GM12878 (cell line): ENCODE measurements at regions not wholly inside any gene's neighbourhood (a gene's known extent, or its start where the extent isn't known, plus 50 kb on each side); places are given as distances from the start of the nearest gene placed in this dataset.

Source experiments
- ATF7 ChIP-seq: fragments of 450-650 bp; IDR thresholded peaks from 2 replicates; pipeline ENCODE4 v1.6.1; 2016; ENCODE audit warnings: low read depth, mild to moderate bottlenecking
- BCL11A ChIP-seq: IDR thresholded peaks from 2 replicates; pipeline ENCODE4 v1.6.1; 2011; ENCODE audit warnings: low read depth, low read length
- BCL3 ChIP-seq: IDR thresholded peaks from 2 replicates; pipeline ENCODE4 v1.6.1; 2011; ENCODE audit warnings: borderline replicate concordance, low read depth, mild to moderate bottlenecking, moderate library complexity, low read length; ENCODE audit not compliant: insufficient read depth, poor library complexity, severe bottlenecking
- BCLAF1 ChIP-seq: fragments of 450-650 bp; IDR thresholded peaks from 2 replicates; pipeline ENCODE4 v1.6.1; 2017; ENCODE audit warnings: antibody characterized with exemption, mild to moderate bottlenecking, moderate library complexity
- CEBPB ChIP-seq, 2 experiments: fragments of 150-350 bp in 1 of 2; IDR thresholded peaks; 2 replicates each; pipeline ENCODE4 v1.6.1; 2012 to 2014; ENCODE audit warnings: low read depth in 2 of 2, low read length in 2 of 2, borderline replicate concordance in 1 of 2, inconsistent platforms in 1 of 2
- DPF2 ChIP-seq: fragments of 450-650 bp; IDR thresholded peaks from 2 replicates; pipeline ENCODE4 v1.6.1; 2017; ENCODE audit warnings: mild to moderate bottlenecking
- EP300 ChIP-seq, 2 experiments: fragments of 150-350 bp in 1 of 2; IDR thresholded peaks; 2 replicates each; pipeline ENCODE4 v1.6.1; 2011 to 2012; ENCODE audit warnings: low read depth in 2 of 2, low read length in 2 of 2, borderline replicate concordance in 1 of 2, improper control_type of control experiment in 1 of 2, inconsistent platforms in 1 of 2; ENCODE audit not compliant: control insufficient read depth in 1 of 2
- GABPA ChIP-seq: IDR thresholded peaks from 2 replicates; pipeline ENCODE4 v1.6.1; 2014; ENCODE audit warnings: antibody characterized with exemption, low read depth, mild to moderate bottlenecking, inconsistent platforms
- HDGF ChIP-seq: fragments of 450-650 bp; IDR thresholded peaks from 2 replicates; pipeline ENCODE4 v1.6.1; 2016; ENCODE audit warnings: antibody characterized with exemption
- IKZF2 ChIP-seq, 2 experiments: fragments of 450-650 bp; IDR thresholded peaks; 2 replicates each; pipeline ENCODE4 v1.6.1; 2017; ENCODE audit warnings: mild to moderate bottlenecking in 2 of 2, moderate library complexity in 2 of 2
- IRF3 ChIP-seq: fragments of 450-650 bp; IDR thresholded peaks from 2 replicates; pipeline ENCODE4 v1.6.1; 2014; ENCODE audit warnings: mild to moderate bottlenecking
- IRF4 ChIP-seq: IDR thresholded peaks from 2 replicates; pipeline ENCODE4 v1.6.1; 2011; ENCODE audit warnings: low read depth, low read length
- IRF5 ChIP-seq: fragments of 450-650 bp; IDR thresholded peaks from 2 replicates; pipeline ENCODE4 v1.6.1; 2017; ENCODE audit warnings: borderline replicate concordance
- NFYA ChIP-seq: IDR thresholded peaks from 2 replicates; pipeline ENCODE4 v1.6.1; 2011; ENCODE audit warnings: low read depth, mild to moderate bottlenecking, low read length, improper control_type of control experiment, borderline replicate concordance
- PML ChIP-seq: IDR thresholded peaks from 2 replicates; pipeline ENCODE4 v1.6.1; 2012; ENCODE audit warnings: low read length, inconsistent platforms
- RFX5 ChIP-seq: IDR thresholded peaks from 2 replicates; pipeline ENCODE4 v1.6.1; 2011; ENCODE audit warnings: low read depth, low read length, improper control_type of control experiment
- SIN3A ChIP-seq: IDR thresholded peaks from 2 replicates; pipeline ENCODE4 v1.6.1; 2012; ENCODE audit warnings: low read depth, low read length, improper control_type of control experiment
- TCF12 ChIP-seq: IDR thresholded peaks from 2 replicates; pipeline ENCODE4 v1.6.1; 2011; ENCODE audit warnings: low read depth, mild to moderate bottlenecking, low read length
- TCF7 ChIP-seq: IDR thresholded peaks from 2 replicates; pipeline ENCODE4 v1.6.1; 2014; ENCODE audit warnings: antibody characterized with exemption, borderline replicate concordance
- USF1 ChIP-seq: IDR thresholded peaks from 2 replicates; pipeline ENCODE4 v1.6.1; 2011; ENCODE audit warnings: borderline replicate concordance, low read depth, mild to moderate bottlenecking, moderate library complexity, mixed read lengths, low read length; ENCODE audit not compliant: insufficient read depth; ENCODE audit errors: extremely low read length
- YBX1 ChIP-seq: fragments of 450-650 bp; IDR thresholded peaks from 2 replicates; pipeline ENCODE4 v1.6.1; 2016; ENCODE audit warnings: antibody characterized with exemption
- ZNF24 ChIP-seq: fragments of 450-650 bp; IDR thresholded peaks from 2 replicates; pipeline ENCODE4 v1.6.1; 2017; ENCODE audit warnings: antibody characterized with exemption, mild to moderate bottlenecking
- ZNF622 ChIP-seq: fragments of 450-650 bp; IDR thresholded peaks from 2 replicates; pipeline ENCODE4 v1.6.1; 2017; ENCODE audit warnings: mild to moderate bottlenecking, inconsistent platforms

- TF ChIP-seq YBX1: no peak
- TF ChIP-seq IRF3: no peak
- TF ChIP-seq NFYA: no peak
- TF ChIP-seq BCL3: peak; percentile 67
- peak; percentile 99 for TF ChIP-seq BCL11A
- TF ChIP-seq CEBPB (IDR thresholded peaks at IDR 0.05; ENCODE audit: borderline replicate concordance in 1 of 2, low read depth in 2 of 2, low read length in 2 of 2): peak in 1 of 2 experiments; percentile 79; a peak in 1 of 4 replicates
- TF ChIP-seq DPF2: peak; percentile 90
- peak; percentile 100 for TF ChIP-seq IRF4
- peak; percentile 59 for TF ChIP-seq TCF7
- TF ChIP-seq SIN3A: no peak
- TF ChIP-seq ATF7: peak; percentile 82
- TF ChIP-seq USF1: no peak
- peak; percentile 60 for TF ChIP-seq TCF12
- no peak for TF ChIP-seq RFX5
- no peak for TF ChIP-seq ZNF622
- peak; percentile 77 for TF ChIP-seq PML
- peak in 1 of 2 experiments; percentile 80; a peak in 2 of 4 replicates for TF ChIP-seq EP300 (IDR thresholded peaks at IDR 0.05; ENCODE audit: borderline replicate concordance in 1 of 2, control insufficient read depth in 1 of 2, low read depth in 2 of 2, low read length in 2 of 2)
- no peak for TF ChIP-seq IRF5
- peak; percentile 64 for TF ChIP-seq GABPA
- no peak for TF ChIP-seq BCLAF1
- no peak for TF ChIP-seq HDGF
- TF ChIP-seq IKZF2 (IDR thresholded peaks at IDR 0.05): peak; percentile 82 to 90
- no peak for TF ChIP-seq ZNF24
These were observed 351.4 kb downstream of the KCNRG start (continued) for GRCh38 chr13:50366488-50367174.
